Tibial nerve (tissue), 4 donors: ENCODE measurements at regions not wholly inside any gene's neighbourhood (a gene's known extent, or its start where the extent isn't known, plus 50 kb on each side); places are given as distances from the start of the nearest gene placed in this dataset.

Experiments
- DNase-seq, 2 donors: peaks; one replicate each; pipeline ENCODE4 v3.0.0-alpha.2; 2019; ENCODE audit warnings: low spot score in 2 of 2
- H3K27ac ChIP-seq, 4 donors: fragments of 200-600 bp; sonication (generic) in 3 of 4; one replicate each; pipeline ENCODE4 v1.5.1; 2017 to 2019; ENCODE audit warnings: mild to moderate bottlenecking in 1 of 4
- H3K27me3 ChIP-seq, 2 donors: fragments of 200-600 bp; sonication (generic) in 1 of 2; one replicate each; pipeline versions ENCODE4 v1.5.1 to v1.6.0; 2017 to 2019
- H3K36me3 ChIP-seq, 3 donors: fragments of 200-600 bp; sonication (generic); one replicate each; pipeline ENCODE4 v1.5.1; 2018 to 2019
- H3K4me1 ChIP-seq, 4 donors: fragments of 200-600 bp; sonication (generic) in 3 of 4; one replicate each; pipeline ENCODE4 v1.5.1; 2017 to 2019
- H3K4me3 ChIP-seq, 4 donors: fragments of 200-600 bp; sonication (generic) in 3 of 4; one replicate each; pipeline ENCODE4 v1.5.1; 2017 to 2019; ENCODE audit warnings: mild to moderate bottlenecking in 1 of 4, moderate library complexity in 1 of 4
- H3K9me3 ChIP-seq, 4 donors: fragments of 200-600 bp; sonication (generic) in 3 of 4; one replicate each; pipeline ENCODE4 v1.5.1; 2017 to 2019
- EP300 ChIP-seq, 2 donors: sonication (generic); formaldehyde crosslinking; IDR thresholded peaks; one replicate each; pipeline ENCODE4 v1.6.1; 2017; ENCODE audit warnings: antibody characterized with exemption in 2 of 2, mild to moderate bottlenecking in 1 of 2
- POLR2A ChIP-seq, 2 donors: fragments of 450-650 bp; IDR thresholded peaks; one replicate each; pipeline ENCODE4 v1.6.1; 2017; ENCODE audit warnings: antibody characterized with exemption in 2 of 2, mild to moderate bottlenecking in 2 of 2, moderate library complexity in 2 of 2
- WGBS, 2 donors: methylation state at CpG; one replicate each; pipeline ENCODE4 v1.1.5; 2018; 5-methylcytosine and 5-hydroxymethylcytosine counted together
- TF ChIP-seq, protein P1 (sequence below), 5 experiments: fragments of 200-600 bp in 3 of 5; fragments of 450-650 bp in 2 of 5; sonication (generic) in 3 of 5; IDR thresholded peaks; one replicate each; pipeline ENCODE4 v1.5.1; 2016 to 2019; ENCODE audit warnings: antibody characterized with exemption in 5 of 5, mild to moderate bottlenecking in 3 of 5, moderate library complexity in 2 of 5

DNA sequence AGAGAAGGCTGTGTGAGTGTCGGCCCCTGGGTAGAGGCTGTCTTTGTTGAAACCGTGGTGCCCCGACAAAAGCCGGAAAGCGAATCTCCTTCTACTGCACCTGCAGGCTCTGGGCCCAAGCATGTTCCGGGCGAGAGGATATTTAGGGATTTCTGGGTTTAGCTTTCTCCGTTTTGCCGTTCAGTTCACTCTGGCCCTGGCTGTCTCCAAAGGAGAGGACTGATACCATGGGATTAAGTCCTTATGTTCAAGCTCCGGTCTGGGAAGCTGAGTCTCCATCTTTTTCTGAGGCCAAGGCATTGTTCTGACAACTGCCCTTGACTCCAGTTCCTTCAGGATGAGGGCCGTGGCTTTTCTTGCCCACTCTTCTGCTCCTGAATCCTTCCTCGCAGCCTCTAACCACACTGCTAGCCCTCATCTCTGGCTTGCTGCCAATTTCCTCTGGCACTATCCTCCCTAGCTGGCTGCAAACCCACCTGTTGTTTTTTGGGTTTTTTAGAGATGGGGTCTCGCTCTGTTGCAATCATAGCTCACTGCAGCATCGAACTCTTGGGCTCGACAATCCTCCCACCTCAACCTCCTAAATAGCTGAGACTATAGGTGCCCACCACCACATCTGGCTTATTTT, 206.8 kb downstream of the SKIDA1 start:
- Histone ChIP-seq H3K27ac (no peak overlapping the region), H3K4me3 (no peak overlapping the region), H3K9me3 (peaks cover 0 to 6% (median 0%) of the 10 kb centered on the region in 4 donors), H3K4me1 (peaks cover 0 to 41% (median 15%) of the 10 kb centered on the region in 4 donors), H3K36me3 (no peaks in the 10 kb centered on the region), H3K27me3 (no peaks in the 10 kb centered on the region)
- 68 to 74% methylated on average over 15 of the region's 15 CpGs for WGBS, 2 donors
- TF ChIP-seq EP300 (IDR thresholded peaks at IDR 0.05) = no peak
- TF ChIP-seq, protein P1, sequence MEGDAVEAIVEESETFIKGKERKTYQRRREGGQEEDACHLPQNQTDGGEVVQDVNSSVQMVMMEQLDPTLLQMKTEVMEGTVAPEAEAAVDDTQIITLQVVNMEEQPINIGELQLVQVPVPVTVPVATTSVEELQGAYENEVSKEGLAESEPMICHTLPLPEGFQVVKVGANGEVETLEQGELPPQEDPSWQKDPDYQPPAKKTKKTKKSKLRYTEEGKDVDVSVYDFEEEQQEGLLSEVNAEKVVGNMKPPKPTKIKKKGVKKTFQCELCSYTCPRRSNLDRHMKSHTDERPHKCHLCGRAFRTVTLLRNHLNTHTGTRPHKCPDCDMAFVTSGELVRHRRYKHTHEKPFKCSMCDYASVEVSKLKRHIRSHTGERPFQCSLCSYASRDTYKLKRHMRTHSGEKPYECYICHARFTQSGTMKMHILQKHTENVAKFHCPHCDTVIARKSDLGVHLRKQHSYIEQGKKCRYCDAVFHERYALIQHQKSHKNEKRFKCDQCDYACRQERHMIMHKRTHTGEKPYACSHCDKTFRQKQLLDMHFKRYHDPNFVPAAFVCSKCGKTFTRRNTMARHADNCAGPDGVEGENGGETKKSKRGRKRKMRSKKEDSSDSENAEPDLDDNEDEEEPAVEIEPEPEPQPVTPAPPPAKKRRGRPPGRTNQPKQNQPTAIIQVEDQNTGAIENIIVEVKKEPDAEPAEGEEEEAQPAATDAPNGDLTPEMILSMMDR (IDR thresholded peaks at IDR 0.05) = no peak
- no peak for TF ChIP-seq POLR2A (IDR thresholded peaks at IDR 0.05)
- DNase-seq = peak in 1 of 2 donors; percentile 28

DNA sequence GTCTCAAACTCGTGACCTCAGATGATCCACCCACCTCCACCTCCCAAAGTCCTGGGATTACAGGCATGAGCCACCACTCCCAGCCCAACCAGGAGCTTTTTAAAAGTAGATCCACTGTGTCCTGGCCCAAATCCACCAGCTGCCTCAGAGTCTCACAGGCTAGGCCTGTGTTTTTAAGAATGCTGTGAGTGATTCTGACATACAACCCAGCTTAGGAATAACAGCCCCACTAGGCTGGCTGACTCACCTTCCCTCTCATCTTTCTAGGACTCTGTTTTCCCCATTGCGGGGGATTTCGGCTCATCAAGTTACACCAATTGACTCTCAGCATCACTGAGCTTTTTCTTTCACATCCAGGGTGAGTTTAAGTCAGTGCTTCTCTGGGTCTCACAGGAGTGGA, 207.6 kb downstream of the SKIDA1 start:
- no peaks in the 10 kb centered on the region for H3K27me3 ChIP-seq
- peaks cover 0 to 6% (median 0%) of the 10 kb centered on the region in 4 donors for H3K9me3 ChIP-seq
- H3K36me3 ChIP-seq = no peaks in the 10 kb centered on the region
- 80 to 85% methylated on average over 3 of the region's 3 CpGs for WGBS, 2 donors
- H3K4me1 ChIP-seq = peaks cover 0 to 43% (median 16%) of the 10 kb centered on the region in 4 donors
- no peak overlapping the region for H3K27ac ChIP-seq
- no peak overlapping the region for H3K4me3 ChIP-seq
- TF ChIP-seq, protein P1 (IDR thresholded peaks at IDR 0.05) = no peak
- TF ChIP-seq EP300 (IDR thresholded peaks at IDR 0.05) = no peak
- no peak for TF ChIP-seq POLR2A (IDR thresholded peaks at IDR 0.05)
- no peak for DNase-seq

DNA sequence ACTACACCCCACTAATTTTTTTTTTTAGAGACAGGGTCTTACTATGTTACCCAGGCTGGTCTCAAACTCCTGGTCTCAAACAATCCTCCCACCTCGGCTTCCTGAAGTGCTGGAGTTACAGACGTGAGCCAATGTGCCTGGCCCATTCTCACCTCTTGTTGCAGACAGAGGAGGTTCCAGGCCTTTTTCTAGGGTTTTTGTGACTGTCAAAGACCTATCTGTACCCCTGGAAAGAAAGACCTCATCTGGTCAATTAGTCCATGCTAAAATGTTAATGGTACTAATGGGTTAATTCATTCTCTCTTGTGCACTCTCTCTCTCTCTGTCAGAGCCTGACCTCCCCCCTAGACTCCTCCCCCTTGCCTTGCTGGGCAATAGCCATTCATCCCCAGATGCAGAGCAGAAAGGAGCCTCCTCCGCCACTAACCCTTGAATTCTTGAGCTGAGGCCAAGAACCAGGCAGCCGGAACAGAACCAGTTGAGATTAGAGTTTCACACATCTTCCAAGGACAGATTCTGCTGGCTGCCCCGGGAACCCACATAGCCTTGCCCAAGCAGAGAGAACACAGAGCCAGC, 209.7 kb downstream of the SKIDA1 start:
- TF ChIP-seq POLR2A (IDR thresholded peaks at IDR 0.05) (no peak), EP300 (IDR thresholded peaks at IDR 0.05) (peak in 1 of 2 donors; percentile 51)
- no peaks in the 10 kb centered on the region for H3K36me3 ChIP-seq
- H3K27ac ChIP-seq = peak overlapping the region; percentile 38 to 82 (median 62)
- peaks cover 0 to 43% (median 16%) of the 10 kb centered on the region in 4 donors for H3K4me1 ChIP-seq
- 15 to 28% methylated on average over 5 of the region's 5 CpGs for WGBS, 2 donors
- DNase-seq = peak; percentile 38 to 57
- H3K4me3 ChIP-seq = no peak overlapping the region
- no peaks in the 10 kb centered on the region for H3K27me3 ChIP-seq
- H3K9me3 ChIP-seq = no peaks in the 10 kb centered on the region

DNA sequence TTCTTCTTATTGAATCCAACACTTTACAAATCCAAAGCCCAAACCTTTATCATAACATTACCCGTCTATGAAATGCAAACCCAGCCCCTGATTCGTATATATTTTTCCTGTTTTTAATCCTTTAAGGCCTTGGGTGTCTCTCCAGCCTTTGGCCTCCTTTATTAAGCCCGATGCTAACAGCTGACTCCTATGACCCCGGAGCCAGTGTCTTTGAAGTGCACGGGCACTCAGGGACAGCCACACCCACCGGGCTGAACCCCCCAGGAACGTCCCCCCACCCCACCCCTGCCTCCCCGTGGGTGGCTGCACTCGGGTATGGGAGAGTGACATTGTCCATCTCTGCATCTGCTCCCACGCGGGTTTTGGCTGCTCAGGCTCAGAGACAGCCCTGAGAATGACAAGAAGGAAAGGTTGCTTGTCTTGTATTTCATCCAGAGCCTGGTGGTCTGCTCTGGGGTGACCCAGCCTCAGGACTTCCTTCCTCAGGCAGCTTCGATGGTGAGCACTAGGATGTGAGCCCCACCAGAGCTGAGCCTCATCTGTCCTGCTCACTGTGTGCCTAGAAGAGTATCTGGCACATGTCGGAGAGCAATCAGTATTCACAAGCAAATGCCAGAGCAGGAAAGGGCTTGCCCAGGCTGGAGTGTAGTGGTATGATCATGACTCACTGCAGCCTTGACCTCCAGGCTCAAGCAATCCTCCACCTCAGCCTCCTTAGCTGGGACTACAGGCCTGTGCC, 210.4 kb downstream of the SKIDA1 start:
- H3K27me3 ChIP-seq = no peaks in the 10 kb centered on the region
- no peak for DNase-seq
- WGBS, 2 donors = 20 to 22% methylated on average over 12 to 13 of the region's 13 CpGs

DNA sequence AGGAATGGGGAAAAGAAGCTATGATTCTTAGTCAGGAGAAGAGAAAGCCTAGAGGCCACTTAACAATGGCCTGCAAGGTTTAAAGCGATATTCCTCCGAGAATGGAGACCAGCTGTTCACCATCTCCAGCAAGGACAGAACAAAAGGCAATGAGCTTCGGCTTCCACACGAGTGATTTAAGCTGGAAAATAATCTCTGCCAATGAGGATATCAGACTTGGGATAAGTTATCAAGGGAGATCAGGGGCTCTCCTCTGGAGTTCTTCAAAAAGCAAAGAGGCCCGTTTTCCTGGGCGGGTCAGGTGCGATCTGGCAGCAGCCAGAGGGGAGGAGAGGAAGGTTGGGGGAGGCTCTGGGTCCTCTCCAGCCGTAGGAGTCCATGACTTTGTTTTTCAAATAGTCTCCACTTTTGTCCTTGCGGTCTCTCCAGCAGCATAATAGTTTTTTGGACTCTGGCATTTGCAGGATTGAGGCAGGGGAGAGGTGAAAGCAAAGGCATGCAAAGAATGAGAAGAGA, 211.3 kb downstream of the SKIDA1 start:
- peaks cover 0 to 41% (median 16%) of the 10 kb centered on the region in 4 donors for H3K4me1 ChIP-seq
- peak overlapping the region in 2 of 4 donors; percentile 77 to 82 for H3K27ac ChIP-seq
- H3K36me3 ChIP-seq = no peaks in the 10 kb centered on the region
- DNase-seq = no peak
- TF ChIP-seq, protein P1 (IDR thresholded peaks at IDR 0.05) = no peak
- TF ChIP-seq EP300 (IDR thresholded peaks at IDR 0.05) = no peak
- no peak for TF ChIP-seq POLR2A (IDR thresholded peaks at IDR 0.05)
- H3K9me3 ChIP-seq = no peaks in the 10 kb centered on the region
- 23 to 25% methylated on average over 9 of the region's 9 CpGs for WGBS, 2 donors
- no peak overlapping the region for H3K4me3 ChIP-seq
- H3K27me3 ChIP-seq = no peaks in the 10 kb centered on the region

More for the DNA sequence above, 210.4 kb downstream of the SKIDA1 start:
- Histone ChIP-seq H3K36me3 (no peaks in the 10 kb centered on the region), H3K27ac (peak overlapping the region; percentile 38 to 82 (median 62)), H3K9me3 (no peaks in the 10 kb centered on the region), H3K4me3 (no peak overlapping the region), H3K4me1 (peaks cover 0 to 43% (median 16%) of the 10 kb centered on the region in 4 donors)
- TF ChIP-seq, protein P1 (IDR thresholded peaks at IDR 0.05) = no peak
- TF ChIP-seq POLR2A (IDR thresholded peaks at IDR 0.05) = no peak
- no peak for TF ChIP-seq EP300 (IDR thresholded peaks at IDR 0.05)
